HG03571 (cell line): ENCODE measurements at regions not wholly inside any gene's neighbourhood (a gene's known extent, or its start where the extent isn't known, plus 50 kb on each side); places are given as distances from the start of the nearest gene placed in this dataset.
A peak's percentile ranks its signal among the peaks of the same experiment; 100 is the strongest.

ENCODE experiments used
- ATAC-seq: cut with Tn5 transposase; IDR thresholded peaks from one replicate; pipeline ENCODE4 v1.9.1; 2021; ENCODE audit not compliant: unreplicated experiment

GRCh38 chr1:58996341-58997059 is 212.7 kb upstream of the JUN start:
- peak; percentile 78 for ATAC-seq

- ATAC-seq: peak; percentile 57
These were observed 213.2 kb upstream of the JUN start for GRCh38 chr1:58997060-58997411.

GRCh38 chr1:58997637-58998036 is 213.8 kb upstream of the JUN start:
- ATAC-seq: no peak

GRCh38 chr1:58999676-59000075 is 215.8 kb upstream of the JUN start:
- ATAC-seq: no peak

- ATAC-seq: no peak
These were observed 220.9 kb upstream of the JUN start for GRCh38 chr1:59004755-59005154.

- ATAC-seq: no peak
These were observed 221.8 kb upstream of the JUN start for GRCh38 chr1:59005491-59006288.

- no peak for ATAC-seq
These were observed 222.4 kb upstream of the JUN start for GRCh38 chr1:59006289-59006658.

GRCh38 chr1:59006932-59007331 is 223.1 kb upstream of the JUN start:
- ATAC-seq: no peak

GRCh38 chr1:59007429-59007819 is 223.6 kb upstream of the JUN start:
- no peak for ATAC-seq

- no peak for ATAC-seq
These were observed 224.2 kb upstream of the JUN start for GRCh38 chr1:59007820-59008598.

- no peak for ATAC-seq
These were observed 224.9 kb upstream of the JUN start for GRCh38 chr1:59008599-59009347.

- ATAC-seq: no peak
These were observed 227.8 kb upstream of the JUN start for GRCh38 chr1:59011663-59012062.

GRCh38 chr1:59012378-59012777 is 228.5 kb upstream of the JUN start:
- no peak for ATAC-seq

GRCh38 chr1:59013276-59013927 is 229.6 kb upstream of the JUN start:
- peak; percentile 78 for ATAC-seq

- ATAC-seq: no peak
These were observed 230.1 kb upstream of the JUN start for GRCh38 chr1:59013928-59014279.

GRCh38 chr1:59014827-59015226 is 231.0 kb upstream of the JUN start:
- ATAC-seq: no peak

- ATAC-seq: no peak
These were observed 231.9 kb upstream of the JUN start for GRCh38 chr1:59015708-59016107.

GRCh38 chr1:59016390-59016789 is 232.5 kb upstream of the JUN start:
- ATAC-seq: no peak

GRCh38 chr1:59017501-59018231 is 233.8 kb upstream of the JUN start:
- ATAC-seq: no peak

- ATAC-seq: no peak
These were observed 234.6 kb upstream of the JUN start for GRCh38 chr1:59018446-59018845.
